ENCODE measurements at regions not wholly inside any gene's neighbourhood (a gene's known extent, or its start where the extent isn't known, plus 50 kb on each side); places are given as distances from the start of the nearest gene placed in this dataset.
"Not testable (repeated sequence)": the region's sequence is repeated elsewhere in the genome, so short reads cannot be mapped to it uniquely, and the experiment has no call there.

DNA sequence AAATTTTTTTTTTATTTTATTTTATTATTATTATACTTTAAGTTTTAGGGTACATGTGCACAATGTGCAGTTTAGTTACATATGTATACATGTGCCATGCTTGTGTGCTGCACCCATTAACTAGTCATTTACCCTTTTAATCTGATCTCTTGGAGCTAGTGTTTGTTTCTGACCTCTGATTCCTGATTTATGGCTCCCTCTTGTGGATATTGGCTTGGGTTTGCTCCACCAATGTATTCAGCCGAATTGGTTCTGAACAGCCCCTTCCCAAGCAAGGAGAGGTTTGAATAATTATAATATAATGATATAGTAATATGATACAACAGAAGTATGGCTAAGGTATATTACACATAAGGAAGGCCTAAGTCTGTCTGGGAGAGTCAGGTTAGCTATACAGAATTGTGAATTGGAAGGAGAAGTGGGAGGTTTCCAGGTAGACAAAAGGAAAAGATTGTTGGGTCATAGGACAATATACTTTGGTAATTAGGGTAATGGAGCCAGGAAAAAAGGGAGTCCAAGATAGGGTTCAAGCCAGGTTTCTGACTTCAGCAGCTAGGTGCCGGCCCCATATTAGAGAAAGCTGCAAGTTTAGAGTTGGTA, 53.1 kb upstream of the HMCN1 start:
- DNase-seq (ENCODE audit: low spot score), result peak; percentile 48

DNA sequence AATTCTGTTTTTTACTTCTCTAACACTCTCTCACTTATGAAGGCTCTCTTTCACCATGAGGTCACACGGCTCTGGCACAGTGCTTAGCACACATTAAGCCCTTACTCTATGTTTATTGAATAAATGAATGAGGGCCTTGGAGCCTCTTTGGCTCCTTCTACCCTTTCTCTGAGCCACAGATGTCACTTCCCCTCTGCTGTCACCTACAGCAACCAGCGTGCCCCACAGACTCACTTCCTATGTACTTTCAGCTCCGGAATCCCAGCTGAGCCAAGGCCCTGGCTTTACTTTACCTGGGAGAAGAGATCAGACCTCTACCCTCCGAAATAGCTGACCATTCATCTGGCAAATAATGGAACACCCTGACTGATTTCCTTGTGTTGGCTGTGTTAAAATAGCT, 53.7 kb upstream of the HMCN1 start:
- DNase-seq (ENCODE audit: low spot score), result no peak

DNA sequence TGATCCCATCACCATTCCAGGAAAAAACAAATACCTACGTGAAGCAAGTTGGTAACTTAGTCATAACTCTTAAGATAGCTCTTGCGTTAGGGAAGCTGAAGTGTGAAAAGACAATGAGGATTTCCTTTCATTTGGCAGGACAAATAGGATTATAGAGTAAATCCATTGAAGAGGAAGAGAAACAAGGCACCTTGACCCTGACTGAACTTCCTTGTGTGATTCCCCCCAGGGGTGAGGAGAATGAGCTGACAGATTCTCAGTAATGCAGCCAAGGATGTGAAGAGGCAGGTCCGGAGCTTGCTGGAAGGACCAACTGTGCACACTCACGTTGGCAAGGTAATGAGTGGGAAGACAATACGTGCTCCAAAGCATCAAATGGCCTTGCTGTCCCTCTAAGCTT, 55.0 kb upstream of the HMCN1 start:
- no peak for DNase-seq (ENCODE audit: low spot score)

DNA sequence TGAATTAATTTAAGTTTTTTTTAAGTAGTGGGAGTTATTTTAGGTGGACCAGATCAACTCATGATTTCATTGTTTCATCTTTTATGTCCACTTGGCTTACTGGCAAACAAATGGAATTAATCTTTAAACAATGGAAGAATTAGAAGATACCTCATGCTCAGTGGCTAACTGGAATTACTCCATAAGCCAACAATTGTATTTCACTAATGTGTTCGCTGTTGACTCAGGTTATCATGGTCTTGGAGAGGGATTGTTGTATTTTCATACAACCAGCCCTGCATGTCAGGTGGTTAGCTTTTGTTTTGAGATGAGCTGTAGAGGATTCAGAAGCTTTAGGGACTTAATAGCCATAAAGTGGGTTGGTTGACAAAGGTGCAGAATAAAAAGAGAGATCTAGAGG, 57.2 kb upstream of the HMCN1 start:
- no peak for DNase-seq (ENCODE audit: low spot score)

DNA sequence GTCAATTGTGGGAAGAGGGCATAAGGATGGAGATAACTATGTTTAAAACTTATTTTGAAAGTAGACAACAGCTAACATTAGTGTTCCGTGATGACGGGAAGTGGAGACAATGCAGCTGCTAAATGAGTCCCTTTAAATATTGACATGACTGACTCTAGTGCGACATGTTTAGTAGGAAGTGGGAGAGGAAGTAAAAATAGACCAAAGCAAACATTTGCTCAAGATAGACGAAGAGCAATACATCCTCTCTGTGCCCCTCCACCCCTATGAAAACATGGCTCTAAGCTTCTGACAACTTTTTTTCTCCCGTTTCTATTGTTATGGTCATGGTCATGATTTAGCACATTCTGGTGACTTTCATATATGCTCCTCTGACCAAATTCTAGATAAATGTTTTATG, 60.0 kb upstream of the HMCN1 start:
- DNase-seq (ENCODE audit: low spot score), result peak; percentile 54

DNA sequence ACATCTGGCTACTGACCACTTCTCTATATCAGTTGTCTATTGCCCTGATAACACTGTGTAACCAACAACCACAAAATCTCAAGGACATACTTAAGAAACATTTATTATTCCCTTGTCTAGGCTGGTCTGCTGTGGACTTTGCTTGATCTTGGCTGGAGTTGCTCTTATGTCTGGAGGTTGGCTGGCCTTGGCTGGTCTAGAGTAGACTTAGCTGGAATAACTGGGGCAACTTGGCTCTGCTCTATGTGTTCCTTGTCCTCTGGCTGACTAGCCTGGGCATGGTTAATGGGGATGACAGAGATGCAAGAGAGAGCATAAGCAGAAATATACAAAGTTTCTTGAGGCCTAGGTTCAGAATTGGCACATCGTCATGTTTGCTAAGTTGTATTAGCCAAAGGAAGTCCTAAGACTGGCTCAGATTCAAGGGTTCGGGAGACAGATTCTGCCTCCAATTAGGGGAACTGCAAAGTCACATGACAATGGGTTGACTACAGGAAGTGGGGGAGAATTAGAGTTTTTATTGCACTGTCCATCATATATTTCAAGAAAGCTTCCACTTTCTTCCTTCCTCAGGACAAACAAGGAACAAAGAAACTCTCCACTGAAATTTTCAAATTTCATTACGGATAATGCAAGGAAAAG, 61.4 kb upstream of the HMCN1 start:
- DNase-seq (ENCODE audit: low spot score), result peak; percentile 43

DNA sequence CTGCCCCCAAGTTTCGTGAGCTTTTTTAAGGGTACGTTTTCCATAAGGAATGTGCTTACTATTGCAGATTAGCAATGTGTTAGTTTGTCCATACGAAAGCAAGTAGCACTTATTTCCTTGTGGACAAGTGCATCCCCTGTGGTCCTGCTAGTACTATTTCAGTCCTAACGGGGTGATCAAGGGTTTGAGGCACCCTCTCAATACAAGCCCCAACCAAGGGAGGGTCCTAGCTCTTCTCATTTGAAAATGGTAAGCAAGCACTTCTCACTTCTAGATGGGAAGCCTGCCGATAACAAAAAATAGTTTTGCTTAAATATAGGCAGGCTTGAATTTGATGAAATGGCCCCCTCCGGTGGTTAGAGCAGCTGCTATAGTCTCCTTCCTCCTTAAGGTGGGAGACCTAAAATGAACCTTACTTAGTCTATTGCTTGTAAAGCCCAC, 64.0 kb upstream of the HMCN1 start:
- DNase-seq (ENCODE audit: low spot score), result peak; percentile 19

DNA sequence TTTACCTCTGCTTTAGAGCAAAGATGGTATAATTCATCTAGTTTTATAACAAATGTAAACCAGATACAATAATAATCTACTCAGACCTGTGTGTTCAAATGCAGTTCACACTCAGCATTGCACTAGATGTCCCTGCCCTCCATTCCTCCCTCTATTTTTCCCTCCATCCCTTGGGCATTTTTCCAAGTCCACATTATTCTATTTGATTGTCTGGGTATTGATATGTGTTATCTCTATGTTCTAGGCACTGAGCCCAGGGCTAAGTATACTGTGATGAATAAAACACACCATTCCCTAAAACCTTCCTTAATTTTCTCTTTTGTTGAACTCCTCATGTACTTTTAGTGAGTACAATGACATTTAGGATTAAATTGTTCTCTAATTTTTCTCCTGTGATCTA, 66.2 kb upstream of the HMCN1 start:
- DNase-seq (ENCODE audit: low spot score), result no peak

DNA sequence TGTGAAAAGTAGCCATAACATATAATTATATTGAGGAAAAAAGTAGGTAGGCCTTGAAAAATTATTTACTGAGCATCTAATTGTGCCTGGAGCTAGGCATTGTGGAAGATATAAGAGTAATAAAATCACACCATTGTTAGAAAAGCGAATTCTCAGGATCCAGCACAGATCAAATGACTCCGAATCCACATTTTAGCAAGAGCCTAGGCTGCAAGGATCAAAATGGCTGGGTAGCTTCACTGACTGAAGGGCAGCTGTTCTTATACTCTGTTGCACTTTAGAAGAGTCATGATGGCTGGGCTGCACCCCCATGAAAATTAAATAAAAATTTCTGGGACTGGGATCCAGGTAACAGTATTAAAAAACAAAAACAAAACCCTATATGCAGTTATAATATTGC, 67.6 kb upstream of the HMCN1 start:
- no peak for DNase-seq (ENCODE audit: low spot score)

DNA sequence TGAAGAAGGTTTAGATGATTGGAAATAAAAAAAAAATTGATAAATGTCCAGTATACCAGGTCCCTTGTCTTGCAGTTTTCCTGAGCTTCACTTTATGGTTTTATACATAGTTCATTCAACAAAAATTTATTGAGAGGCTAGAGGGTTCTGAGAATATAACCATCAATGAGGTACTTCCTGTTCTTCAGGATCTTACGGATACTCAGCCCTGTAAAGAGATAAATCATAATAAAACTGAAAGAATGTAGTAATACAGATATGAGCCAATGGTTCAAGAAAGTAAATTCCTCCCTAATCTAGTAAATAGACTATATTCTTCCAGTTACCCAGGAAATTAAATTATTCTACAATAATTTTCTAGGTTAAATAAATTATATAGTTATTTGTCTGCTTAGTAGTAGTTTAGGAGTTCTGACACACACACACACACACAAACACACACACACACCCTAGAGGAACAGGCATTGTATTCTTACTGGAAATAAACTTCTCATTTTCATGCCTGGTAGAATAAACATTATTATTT, 70.4 kb upstream of the HMCN1 start:
- DNase-seq (ENCODE audit: low spot score), result no peak

DNA sequence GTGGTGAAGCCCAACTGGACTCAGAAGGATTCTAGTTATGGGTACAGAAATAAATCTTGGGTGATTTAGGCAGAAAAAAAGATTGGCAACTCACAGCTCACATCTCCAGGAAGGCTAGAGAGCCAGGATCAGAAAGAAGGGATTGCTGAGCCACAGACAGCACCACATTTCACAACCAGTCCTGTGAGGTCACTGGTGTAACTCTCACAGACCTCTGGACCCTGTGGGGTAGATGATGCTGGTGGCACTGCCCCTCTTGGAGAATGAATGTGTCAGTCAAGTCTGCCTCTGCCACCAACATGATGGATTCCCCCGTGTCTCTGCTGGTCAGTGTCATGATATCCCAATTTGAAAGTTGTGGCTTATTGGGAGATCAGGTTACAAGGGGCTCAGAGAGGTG, 70.9 kb upstream of the HMCN1 start:
- no peak for DNase-seq (ENCODE audit: low spot score)

DNA sequence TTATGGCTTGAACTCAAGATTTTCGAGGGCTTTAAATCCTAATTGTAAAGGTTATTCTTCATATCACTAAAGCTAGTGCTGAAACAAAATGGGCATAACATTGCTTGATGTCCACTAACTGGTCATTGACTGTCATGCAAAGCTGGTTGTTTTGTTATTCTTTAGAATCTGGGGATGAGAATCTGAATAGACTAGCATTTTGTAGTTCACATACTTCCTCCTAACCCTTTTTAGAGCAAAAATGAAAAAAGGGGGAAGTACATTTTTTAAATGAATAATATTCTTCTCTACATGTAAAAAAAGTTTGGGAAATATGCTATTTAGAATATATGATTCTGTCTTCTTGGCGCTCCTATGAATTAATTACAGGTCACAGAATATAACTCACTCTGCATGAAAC, 72.2 kb upstream of the HMCN1 start:
- no peak for DNase-seq (ENCODE audit: low spot score)

DNA sequence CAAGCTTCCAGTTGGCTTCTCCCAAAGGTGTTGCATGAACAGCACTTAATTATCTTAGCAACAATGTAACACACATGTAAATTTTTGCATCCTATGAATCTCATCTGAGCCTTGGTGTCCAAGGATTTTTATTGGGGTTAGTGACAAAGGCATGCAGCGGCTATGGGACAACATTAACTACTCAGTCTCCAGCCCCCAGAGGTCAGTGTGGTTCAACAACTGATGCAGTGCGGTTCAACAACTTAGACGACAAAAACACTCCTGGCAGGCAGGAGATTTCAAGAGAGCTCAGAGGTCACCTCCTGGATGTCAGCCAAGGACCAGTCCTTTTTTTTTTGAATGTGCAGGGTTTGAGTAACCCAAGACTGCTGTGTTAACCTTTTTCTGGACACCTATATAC, 77.5 kb upstream of the HMCN1 start:
- no peak for DNase-seq (ENCODE audit: low spot score)

DNA sequence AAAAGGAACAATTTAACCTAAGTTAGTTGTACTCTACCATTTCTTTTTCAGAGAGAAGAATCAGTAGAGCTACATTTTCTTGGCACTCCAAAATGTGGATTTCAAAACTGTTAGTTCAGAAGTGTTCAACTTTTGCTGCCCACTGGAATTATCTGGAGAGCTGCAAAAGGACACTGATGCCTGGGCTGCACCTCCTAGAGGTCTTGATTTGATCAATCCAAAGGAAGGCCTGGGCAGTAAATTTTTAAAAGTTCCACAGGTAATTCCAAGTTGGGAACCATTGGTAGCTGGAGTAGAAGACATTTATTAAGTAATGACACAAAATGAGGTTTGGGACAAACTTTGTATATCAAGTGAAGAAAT, 79.3 kb upstream of the HMCN1 start:
- no peak for DNase-seq (ENCODE audit: low spot score)

DNA sequence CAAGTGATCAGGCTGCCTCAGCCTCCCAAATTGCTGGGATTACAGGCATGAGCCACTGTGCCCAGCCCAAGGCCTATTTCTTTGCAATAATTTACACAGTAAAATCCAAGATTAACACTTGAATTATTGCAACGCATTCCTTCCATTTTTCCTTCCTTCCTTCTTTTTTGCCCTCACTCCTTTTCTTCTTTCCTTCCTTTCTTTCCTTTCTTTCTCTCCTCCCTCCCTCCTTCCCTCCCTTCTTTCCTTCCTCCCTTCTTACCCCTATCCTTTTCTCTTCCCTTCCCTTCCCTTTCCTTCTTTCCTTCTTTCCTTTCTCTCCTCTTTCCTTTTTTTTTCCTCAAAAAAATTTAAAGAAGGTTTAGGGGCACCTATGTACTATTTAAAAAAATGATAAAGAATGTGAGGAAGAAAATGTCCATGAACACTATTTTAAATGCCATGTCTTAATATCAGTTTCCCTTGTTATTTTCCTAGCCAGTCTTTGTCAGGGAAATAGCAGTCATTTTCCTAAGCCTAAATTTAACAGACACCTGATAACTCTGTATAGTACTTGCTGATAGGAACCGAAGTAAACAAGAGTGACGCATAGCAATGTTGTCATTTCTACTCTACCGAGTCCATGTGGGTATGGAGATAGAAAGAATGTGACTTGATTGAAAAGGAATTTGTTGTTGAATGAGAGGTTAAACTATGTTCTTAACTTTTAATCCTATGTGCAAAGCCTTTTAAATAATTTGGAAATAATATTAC, 79.8 kb upstream of the HMCN1 start:
- no peak for DNase-seq (ENCODE audit: low spot score)

DNA sequence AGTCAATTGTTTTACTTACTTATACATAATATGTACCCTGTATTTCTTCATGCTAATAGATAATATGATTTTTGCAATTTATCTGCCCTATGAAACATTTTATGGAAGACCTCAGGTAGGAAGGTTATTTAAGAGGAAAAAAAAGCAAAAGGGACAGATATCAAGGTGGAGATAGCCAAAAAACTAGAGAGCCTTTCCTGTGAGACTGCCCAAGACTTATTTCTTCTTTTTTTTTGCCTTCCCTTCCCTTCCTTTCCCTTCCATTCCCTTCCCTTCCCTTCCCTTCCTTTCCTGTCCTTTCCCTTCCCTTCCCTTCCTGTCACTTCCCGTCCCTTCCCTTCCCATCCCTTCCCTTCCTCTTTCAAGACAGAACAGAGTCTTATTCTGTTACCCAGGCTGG, 80.6 kb upstream of the HMCN1 start:
- DNase-seq (ENCODE audit: low spot score), result no peak

DNA sequence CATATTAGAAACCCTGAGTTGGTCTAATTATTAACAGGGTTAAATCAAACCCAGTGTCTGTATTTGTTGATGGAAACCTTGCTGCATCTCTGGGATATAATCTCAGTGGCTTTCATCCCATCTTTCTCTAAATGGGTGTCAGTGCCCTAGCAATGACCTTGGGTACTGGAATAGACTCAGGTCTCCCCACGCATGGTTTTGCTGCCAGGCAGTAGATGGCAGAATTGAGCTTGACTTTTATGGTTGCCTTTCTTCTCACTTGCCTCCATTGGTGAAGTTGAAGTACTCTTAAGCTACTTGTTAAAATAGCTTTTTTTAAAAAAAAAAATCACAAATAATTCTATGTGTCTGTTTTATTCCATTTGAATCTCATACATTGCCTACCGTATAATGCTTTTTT, 81.8 kb upstream of the HMCN1 start:
- no peak for DNase-seq (ENCODE audit: low spot score)

DNA sequence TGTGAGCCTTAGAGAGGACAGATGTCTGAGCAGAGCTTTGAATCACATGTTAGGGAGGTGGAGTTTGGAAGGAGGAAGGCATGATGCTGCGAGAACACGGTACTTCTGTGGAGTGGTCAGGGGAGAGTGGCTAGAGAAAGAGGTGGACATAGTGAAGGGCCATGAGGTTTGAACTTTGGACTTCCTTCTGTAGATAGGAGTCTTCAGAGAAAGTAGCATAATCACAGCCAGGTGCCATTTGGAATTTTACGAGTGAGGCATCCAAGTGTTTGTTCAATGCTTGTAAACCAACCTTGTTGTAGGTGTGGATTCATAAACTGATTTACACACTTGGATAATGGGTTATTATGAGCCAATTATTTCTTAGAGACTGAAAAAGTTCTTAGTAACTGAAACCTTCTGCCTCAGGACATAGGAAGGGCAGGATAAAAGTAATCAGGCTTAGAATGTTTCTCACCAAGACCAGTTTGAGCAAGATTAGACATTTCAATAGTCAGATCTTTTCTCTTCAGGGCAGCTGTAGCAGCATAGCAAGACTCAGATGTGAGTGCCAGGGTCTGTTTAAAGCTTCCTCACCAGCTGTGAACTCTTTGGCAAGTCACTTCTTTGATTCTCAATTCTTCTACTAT, 83.5 kb upstream of the HMCN1 start:
- DNase-seq (ENCODE audit: low spot score), result no peak

DNA sequence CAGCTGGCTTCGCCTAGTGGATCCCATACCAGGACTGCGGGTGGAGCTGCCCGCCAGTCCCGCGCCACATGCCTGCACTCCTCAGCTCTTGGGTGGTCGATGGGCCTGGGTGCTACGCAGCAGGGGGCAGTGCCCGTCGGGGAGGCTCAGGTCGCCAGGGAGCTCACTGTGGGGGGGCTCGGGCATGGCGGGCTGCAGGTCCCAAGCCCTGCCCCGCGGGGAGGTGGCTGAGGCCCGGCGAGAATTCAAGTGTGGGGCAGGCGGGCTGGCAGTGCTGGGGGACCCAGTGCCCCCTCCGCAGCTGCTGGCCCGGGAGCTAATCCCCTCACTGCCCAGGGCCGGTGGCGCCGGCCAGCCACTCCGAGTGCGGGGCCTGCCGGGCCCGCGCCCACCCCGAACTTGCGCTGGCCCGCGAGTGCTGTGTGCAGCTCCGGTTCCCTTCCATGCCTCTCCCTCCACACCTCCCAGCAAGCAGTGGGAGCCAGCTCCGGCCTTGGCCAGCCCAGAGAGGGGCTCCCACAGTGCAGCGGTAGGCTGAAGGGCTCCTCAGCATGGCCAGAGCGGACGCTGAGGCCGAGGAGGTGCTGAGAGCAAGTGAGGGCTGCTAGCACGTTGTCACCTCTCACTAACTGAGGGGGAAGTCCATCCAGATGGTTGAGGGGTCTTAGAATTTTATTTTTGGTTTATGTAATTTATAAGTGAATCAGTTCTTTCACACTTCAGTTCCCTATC, 85.2 kb upstream of the HMCN1 start:
- DNase-seq (ENCODE audit: low spot score), result no peak

DNA sequence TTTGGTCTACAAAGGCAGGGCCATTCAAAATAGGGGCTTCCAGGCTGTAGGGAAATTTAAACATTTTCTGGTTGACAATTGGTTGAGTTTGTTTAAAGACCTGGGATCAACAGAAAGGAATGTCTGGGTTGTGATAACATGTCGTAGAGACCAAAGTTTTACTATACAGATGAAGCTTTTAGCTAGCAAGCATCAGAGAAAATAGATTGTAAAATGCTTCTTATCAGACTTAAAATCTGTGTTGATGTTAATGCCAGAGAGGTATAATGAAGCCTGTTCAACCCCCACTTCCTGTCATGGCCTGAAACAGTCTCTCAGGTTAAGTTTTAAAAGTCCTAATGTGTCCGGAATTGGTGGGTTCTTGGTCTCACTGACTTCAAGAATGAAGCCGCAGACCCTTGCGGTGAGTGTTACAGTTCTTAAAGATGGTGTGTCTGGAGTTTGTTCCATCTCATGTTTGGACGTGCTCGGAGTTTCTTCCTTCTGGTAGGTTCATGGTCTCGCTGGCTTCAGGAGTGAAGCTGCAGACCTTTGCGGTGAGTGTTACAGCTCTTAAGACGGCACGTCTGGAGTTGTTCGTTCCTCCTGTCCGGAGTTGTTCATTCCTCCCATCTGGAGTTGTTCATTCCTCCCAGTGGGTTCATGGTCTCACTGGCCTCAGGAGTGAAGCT, 86.5 kb upstream of the HMCN1 start:
- not testable (repeated sequence) for DNase-seq (ENCODE audit: low spot score)

DNA sequence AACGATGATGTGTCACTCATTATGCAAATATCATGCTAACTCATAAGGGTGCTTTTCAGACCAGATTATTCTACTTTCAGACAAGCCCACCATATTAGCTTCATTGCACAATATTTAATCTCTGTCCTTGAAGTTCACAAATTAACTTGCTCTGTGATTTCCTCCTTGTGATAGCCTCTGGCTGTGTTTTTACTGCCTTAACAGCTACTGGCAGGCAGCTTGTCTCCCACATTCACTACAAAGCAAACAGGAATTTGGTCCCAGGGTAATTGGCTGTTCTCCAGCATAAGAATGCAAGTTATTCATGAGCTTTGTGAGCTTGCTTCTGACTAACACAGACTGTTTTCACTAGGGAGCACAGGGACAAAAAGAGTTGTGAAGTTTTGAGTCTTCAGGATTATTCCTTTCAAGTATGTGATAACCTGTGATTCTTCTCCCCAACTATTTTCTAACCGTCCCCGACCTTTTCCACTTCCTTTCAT, 87.9 kb upstream of the HMCN1 start:
- peak; percentile 57 for DNase-seq (ENCODE audit: low spot score)

DNA sequence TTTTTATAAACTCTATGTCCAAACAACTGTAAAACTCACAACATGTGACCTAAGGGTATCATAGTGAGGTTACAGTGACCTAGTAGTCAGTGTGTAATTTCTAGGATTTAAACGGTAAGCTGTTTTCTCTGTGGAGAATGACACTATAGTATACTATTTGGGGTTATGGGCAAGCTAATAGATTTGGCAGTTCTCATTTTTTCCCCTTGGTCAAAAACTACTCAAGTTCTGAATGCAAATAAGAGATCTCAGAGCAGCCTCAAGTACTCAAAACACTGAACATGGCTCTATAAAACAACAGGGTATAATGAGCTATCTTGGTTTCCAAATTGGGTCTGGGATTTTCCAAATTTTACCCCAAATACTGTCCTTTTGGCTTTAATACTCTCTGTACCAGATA, 88.5 kb upstream of the HMCN1 start:
- DNase-seq (ENCODE audit: low spot score), result no peak
